CD4-positive, alpha-beta T cell treated with Interleukin-17A for 4 hours (primary cell): ENCODE measurements at regions not wholly inside any gene's neighbourhood (a gene's known extent, or its start where the extent isn't known, plus 50 kb on each side); places are given as distances from the start of the nearest gene placed in this dataset.
"Not testable (repeated sequence)": the region's sequence is repeated elsewhere in the genome, so short reads cannot be mapped to it uniquely, and the experiment has no call there.

Experiments
- DNase-seq: peaks from one replicate; pipeline ENCODE4 v3.0.0-alpha.2; 2020; ENCODE audit warnings: mixed read lengths

- no peak for DNase-seq
Measured at GRCh38 chr6:126914172-126914571, 204.3 kb upstream of the RSPO3 start.

GRCh38 chr6:126914801-126915200, 203.7 kb upstream of the RSPO3 start:
- no peak for DNase-seq

GRCh38 chr6:126919947-126920346, 198.5 kb upstream of the RSPO3 start:
- no peak for DNase-seq

GRCh38 chr6:126923807-126924206, 194.7 kb upstream of the RSPO3 start:
- DNase-seq = no peak

- no peak for DNase-seq
Measured at GRCh38 chr6:126926926-126927325, 191.5 kb upstream of the RSPO3 start.

- DNase-seq = no peak
Measured at GRCh38 chr6:126927841-126928240, 190.6 kb upstream of the RSPO3 start.

GRCh38 chr6:126937426-126937825, 181.0 kb upstream of the RSPO3 start:
- no peak for DNase-seq

- DNase-seq = no peak
Measured at GRCh38 chr6:126939784-126940183, 178.7 kb upstream of the RSPO3 start.

GRCh38 chr6:126941751-126942150, 176.7 kb upstream of the RSPO3 start:
- no peak for DNase-seq

- no peak for DNase-seq
Measured at GRCh38 chr6:126944512-126944911, 174.0 kb upstream of the RSPO3 start.

- DNase-seq = no peak
Measured at GRCh38 chr6:126945150-126945685, 173.3 kb upstream of the RSPO3 start.

- DNase-seq = no peak
Measured at GRCh38 chr6:126945812-126946360, 172.6 kb upstream of the RSPO3 start.

- no peak for DNase-seq
Measured at GRCh38 chr6:126947070-126947469, 171.4 kb upstream of the RSPO3 start.

- DNase-seq = no peak
Measured at GRCh38 chr6:126949786-126950185, 168.7 kb upstream of the RSPO3 start.

GRCh38 chr6:126955621-126956020, 162.8 kb upstream of the RSPO3 start:
- no peak for DNase-seq

GRCh38 chr6:126957721-126958120, 160.8 kb upstream of the RSPO3 start:
- no peak for DNase-seq

- DNase-seq = no peak
Measured at GRCh38 chr6:126959765-126960164, 158.7 kb upstream of the RSPO3 start.

- DNase-seq = no peak
Measured at GRCh38 chr6:126963077-126963809, 155.2 kb upstream of the RSPO3 start.

- DNase-seq = no peak
Measured at GRCh38 chr6:126967296-126968005, 151.0 kb upstream of the RSPO3 start.

- DNase-seq = no peak
Measured at GRCh38 chr6:126976253-126976797, 142.1 kb upstream of the RSPO3 start.

- no peak for DNase-seq
Measured at GRCh38 chr6:126983779-126984178, 134.7 kb upstream of the RSPO3 start.

- not testable (repeated sequence) for DNase-seq
Measured at GRCh38 chr6:126988125-126988524, 130.3 kb upstream of the RSPO3 start.

GRCh38 chr6:127000631-127001030, 117.8 kb upstream of the RSPO3 start:
- DNase-seq = no peak

GRCh38 chr6:127013865-127014264, 104.6 kb upstream of the RSPO3 start:
- no peak for DNase-seq
